ENCODE measurements at regions not wholly inside any gene's neighbourhood (a gene's known extent, or its start where the extent isn't known, plus 50 kb on each side); places are given as distances from the start of the nearest gene placed in this dataset.

DNA sequence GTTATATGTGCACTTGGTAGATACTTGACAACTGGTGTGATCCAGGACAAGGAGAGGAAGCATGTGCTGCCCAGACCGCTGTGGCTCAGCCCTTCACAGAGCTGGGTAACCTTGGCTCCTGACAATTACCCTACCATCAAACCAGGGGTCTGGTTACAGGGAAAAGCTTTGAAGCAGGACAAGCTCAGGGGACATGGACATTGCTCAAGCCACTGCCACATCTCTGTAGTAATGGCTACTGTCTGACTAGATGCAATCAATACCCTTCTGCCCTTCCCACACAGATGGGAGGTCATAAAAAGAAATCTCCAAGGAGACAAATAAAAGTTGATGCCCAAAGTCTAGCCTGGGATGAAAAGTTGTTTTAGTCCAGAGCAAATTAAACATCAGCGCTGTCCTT lies 577.4 kb downstream of the MED13L start:
- no peak overlapping the region for H2AFZ ChIP-seq (ENCODE audit: low read depth, low read length, poor library complexity, severe bottlenecking)
- no peaks in the 10 kb centered on the region for H4K20me1 ChIP-seq (ENCODE audit: insufficient read depth)
- H3K9me3 ChIP-seq (ENCODE audit: control insufficient read depth in 1 of 2, insufficient read depth in 1 of 2, low read depth in 1 of 2, low read length in 2 of 2) = no peaks in the 10 kb centered on the region
- H3K36me3 ChIP-seq (ENCODE audit: control insufficient read depth in 1 of 2, insufficient read depth in 2 of 2, low read length in 2 of 2) = no peaks in the 10 kb centered on the region
- RAD21 ChIA-PET (ENCODE audit: low non-redundant PET in 1 of 2, low total read pairs in 2 of 2, uncharacterized antibody in 2 of 2, unreplicated experiment in 2 of 2) = no interaction called here
- no peaks in the 10 kb centered on the region for H3K4me1 ChIP-seq (ENCODE audit: control insufficient read depth in 1 of 2, insufficient read depth in 2 of 2, low read length in 2 of 2)
- POLR2A ChIA-PET = no interaction called here
- BruUV-seq (replicated peaks) = no TSS peak
- H3K27ac ChIP-seq (ENCODE audit: low read depth, low read length) = no peak overlapping the region
- H3K27me3 ChIP-seq (ENCODE audit: insufficient read depth, low read length) = no peaks in the 10 kb centered on the region
- no peaks in the 10 kb centered on the region for H3K9me2 ChIP-seq (ENCODE audit: insufficient read depth)
- no peaks in the 10 kb centered on the region for H3K79me2 ChIP-seq (ENCODE audit: insufficient read depth, low read length)
- no peak overlapping the region for H3K9ac ChIP-seq (ENCODE audit: low read length)
- no peak overlapping the region for H3K4me3 ChIP-seq (replicated peaks in 1 of 2; ENCODE audit: low read depth in 1 of 2, low read length in 2 of 2)
- CTCF ChIA-PET = no interaction called here
- TF ChIP-seq MAX (IDR thresholded peaks at IDR 0.05) (no peak), POLR2A (IDR thresholded peaks at IDR 0.05; ENCODE audit: borderline replicate concordance, extremely low read depth, insufficient read depth, insufficient read length) (no peak), EZH2phosphoT487 (IDR thresholded peaks at IDR 0.05; ENCODE audit: borderline replicate concordance) (no peak), ZFX (IDR thresholded peaks at IDR 0.05) (no peak), CEBPB (IDR thresholded peaks at IDR 0.05; ENCODE audit: low read depth) (no peak), ELF1 (IDR thresholded peaks at IDR 0.05; ENCODE audit: borderline replicate concordance, low read depth) (no peak), JUND (IDR thresholded peaks at IDR 0.05) (no peak), ATF3 (IDR thresholded peaks at IDR 0.05) (no peak), SIN3A (IDR thresholded peaks at IDR 0.05; ENCODE audit: low read depth) (no peak), SRF (IDR thresholded peaks at IDR 0.05; ENCODE audit: low read depth) (no peak), YY1 (IDR thresholded peaks at IDR 0.05; ENCODE audit: extremely low read depth, insufficient replicate concordance, low read depth, low read length) (no peak), FOSL1 (IDR thresholded peaks at IDR 0.05; ENCODE audit: low read depth) (no peak), SP1 (IDR thresholded peaks at IDR 0.05; ENCODE audit: low read depth) (no peak), CTCF (IDR thresholded peaks at IDR 0.05 in 2 of 3, conservative IDR thresholded peaks at IDR 0.05 in 1 of 3; ENCODE audit: borderline replicate concordance in 1 of 3, insufficient read depth in 1 of 3, low read depth in 2 of 3, low read length in 2 of 3) (no peak), EZH2 (IDR thresholded peaks at IDR 0.05) (no peak), ZBTB33 (IDR thresholded peaks at IDR 0.05; ENCODE audit: extremely low read depth, insufficient replicate concordance, low read length) (no peak)
- intact Hi-C loops (cut with micrococcal nuclease) = no loop called here
- ATAC-seq (no peak), DNase-seq (ENCODE audit: low read depth, low spot score) (no peak)
- H3K4me2 ChIP-seq (ENCODE audit: low read length) = no peak overlapping the region

All from HCT116 (cell line).